Esophagus squamous epithelium (tissue), 5 donors: ENCODE measurements at regions not wholly inside any gene's neighbourhood (a gene's known extent, or its start where the extent isn't known, plus 50 kb on each side); places are given as distances from the start of the nearest gene placed in this dataset.

ENCODE experiments used
- DNase-seq: peaks from one replicate; lab custom pipeline; 2025; lab: John Stamatoyannopoulos, UW
- H3K27ac ChIP-seq, 4 donors: fragments of 200-600 bp; sonication (generic); one replicate each; pipeline ENCODE4 v1.5.1; 2016 to 2019; ENCODE audit warnings: mild to moderate bottlenecking in 1 of 4
- H3K27me3 ChIP-seq, 4 donors: fragments of 200-600 bp; sonication (generic); 1 replicate in 3 of 4; 2 replicates in 1 of 4; pipeline versions ENCODE4 v1.5.1 to v1.6.0; 2017 to 2021; ENCODE audit warnings: antibody characterized with exemption in 1 of 4
- H3K36me3 ChIP-seq, 3 donors: fragments of 200-600 bp; sonication (generic); one replicate each; pipeline ENCODE4 v1.5.1; 2016 to 2019
- H3K4me1 ChIP-seq, 3 donors: fragments of 200-600 bp; sonication (generic); one replicate each; pipeline ENCODE4 v1.5.1; 2017 to 2019
- H3K4me3 ChIP-seq, 4 donors: fragments of 200-600 bp; sonication (generic); 1 replicate in 3 of 4; 2 replicates in 1 of 4; pipeline ENCODE4 v1.5.1; 2016 to 2019; ENCODE audit warnings: mild to moderate bottlenecking in 2 of 4, moderate library complexity in 1 of 4
- H3K9me3 ChIP-seq, 3 donors: fragments of 200-600 bp; sonication (generic); one replicate each; pipeline ENCODE4 v1.5.1; 2016 to 2019
- POLR2A ChIP-seq, 4 donors: fragments of 450-650 bp; IDR thresholded peaks; one replicate each; pipeline ENCODE4 v1.6.1; 2017; ENCODE audit warnings: antibody characterized with exemption in 4 of 4, mild to moderate bottlenecking in 4 of 4, moderate library complexity in 3 of 4
- WGBS, 2 donors: methylation state at CpG; one replicate each; pipeline ENCODE4 v1.1.5; 2018; 5-methylcytosine and 5-hydroxymethylcytosine counted together
- intact Hi-C: fragments of 100-400 bp; cut with DNase I; formaldehyde crosslinking; loops from one replicate; pipeline ENCODE4 v1.15.0; 2022
- TF ChIP-seq, protein P1 (sequence below), 6 experiments: fragments of 450-650 bp in 4 of 6; fragments of 200-600 bp in 2 of 6; sonication (generic) in 2 of 6; IDR thresholded peaks; one replicate each; pipeline ENCODE4 v1.5.1; 2016 to 2019; ENCODE audit warnings: antibody characterized with exemption in 6 of 6, mild to moderate bottlenecking in 4 of 6, moderate library complexity in 4 of 6
- donor health status: DM: yes; HTN: yes; CAD: no.

GRCh38 chr9:1274334-1274733 lies 224.2 kb downstream of the DMRT2 start:
- no peaks in the 10 kb centered on the region for H3K4me1 ChIP-seq
- WGBS, 2 donors = 86 to 91% methylated on average over 2 of the region's 2 CpGs
- H3K4me3 ChIP-seq = no peak overlapping the region
- H3K9me3 ChIP-seq = no peaks in the 10 kb centered on the region
- TF ChIP-seq, protein P1, sequence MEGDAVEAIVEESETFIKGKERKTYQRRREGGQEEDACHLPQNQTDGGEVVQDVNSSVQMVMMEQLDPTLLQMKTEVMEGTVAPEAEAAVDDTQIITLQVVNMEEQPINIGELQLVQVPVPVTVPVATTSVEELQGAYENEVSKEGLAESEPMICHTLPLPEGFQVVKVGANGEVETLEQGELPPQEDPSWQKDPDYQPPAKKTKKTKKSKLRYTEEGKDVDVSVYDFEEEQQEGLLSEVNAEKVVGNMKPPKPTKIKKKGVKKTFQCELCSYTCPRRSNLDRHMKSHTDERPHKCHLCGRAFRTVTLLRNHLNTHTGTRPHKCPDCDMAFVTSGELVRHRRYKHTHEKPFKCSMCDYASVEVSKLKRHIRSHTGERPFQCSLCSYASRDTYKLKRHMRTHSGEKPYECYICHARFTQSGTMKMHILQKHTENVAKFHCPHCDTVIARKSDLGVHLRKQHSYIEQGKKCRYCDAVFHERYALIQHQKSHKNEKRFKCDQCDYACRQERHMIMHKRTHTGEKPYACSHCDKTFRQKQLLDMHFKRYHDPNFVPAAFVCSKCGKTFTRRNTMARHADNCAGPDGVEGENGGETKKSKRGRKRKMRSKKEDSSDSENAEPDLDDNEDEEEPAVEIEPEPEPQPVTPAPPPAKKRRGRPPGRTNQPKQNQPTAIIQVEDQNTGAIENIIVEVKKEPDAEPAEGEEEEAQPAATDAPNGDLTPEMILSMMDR (IDR thresholded peaks at IDR 0.05) = no peak
- no peak for TF ChIP-seq POLR2A (IDR thresholded peaks at IDR 0.05)
- no peaks in the 10 kb centered on the region for H3K36me3 ChIP-seq
- DNase-seq = no peak
- H3K27me3 ChIP-seq = no peaks in the 10 kb centered on the region
- no peak overlapping the region for H3K27ac ChIP-seq
- intact Hi-C loops = no loop called here

- Histone ChIP-seq H3K27me3 (no peaks in the 10 kb centered on the region), H3K36me3 (no peaks in the 10 kb centered on the region), H3K4me1 (no peaks in the 10 kb centered on the region), H3K4me3 (no peak overlapping the region), H3K9me3 (no peaks in the 10 kb centered on the region), H3K27ac (no peak overlapping the region)
- DNase-seq = no peak
- intact Hi-C loops = no loop called here
- 54 to 68% methylated on average over 2 of the region's 2 CpGs for WGBS, 2 donors
- no peak for TF ChIP-seq POLR2A (IDR thresholded peaks at IDR 0.05)
- TF ChIP-seq, protein P1 (IDR thresholded peaks at IDR 0.05) = no peak
These were observed 226.3 kb downstream of the DMRT2 start for GRCh38 chr9:1276474-1276873.

DNA sequence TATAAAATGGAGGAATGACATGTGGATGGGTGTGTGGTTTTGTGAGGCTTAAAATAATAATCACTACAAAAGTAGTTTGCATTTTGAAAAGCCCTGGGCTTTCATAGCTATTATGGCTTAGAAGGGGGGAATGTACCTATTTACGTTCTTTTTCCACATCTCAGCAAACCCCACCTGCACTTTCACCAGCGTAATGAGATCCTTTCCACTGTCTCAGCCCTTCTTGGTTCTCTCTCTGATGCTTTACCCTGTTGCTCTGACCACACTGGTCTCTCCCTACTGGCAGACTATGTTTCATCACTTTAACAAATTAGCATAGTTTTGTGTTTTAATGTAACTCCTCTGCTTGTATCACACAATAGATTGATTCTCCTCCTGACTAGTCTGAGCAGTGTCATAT lies 234.6 kb downstream of the DMRT2 start:
- Histone ChIP-seq H3K9me3 (no peaks in the 10 kb centered on the region), H3K36me3 (no peaks in the 10 kb centered on the region), H3K27me3 (peaks cover 0 to 14% (median 0%) of the 10 kb centered on the region in 4 donors), H3K27ac (no peak overlapping the region), H3K4me1 (peaks cover 0 to 5% (median 0%) of the 10 kb centered on the region in 3 donors), H3K4me3 (no peak overlapping the region)
- TF ChIP-seq POLR2A (IDR thresholded peaks at IDR 0.05) = no peak
- 68 to 90% methylated on average over 2 of the region's 2 CpGs for WGBS, 2 donors
- no peak for DNase-seq
- intact Hi-C loops = no loop called here

DNA sequence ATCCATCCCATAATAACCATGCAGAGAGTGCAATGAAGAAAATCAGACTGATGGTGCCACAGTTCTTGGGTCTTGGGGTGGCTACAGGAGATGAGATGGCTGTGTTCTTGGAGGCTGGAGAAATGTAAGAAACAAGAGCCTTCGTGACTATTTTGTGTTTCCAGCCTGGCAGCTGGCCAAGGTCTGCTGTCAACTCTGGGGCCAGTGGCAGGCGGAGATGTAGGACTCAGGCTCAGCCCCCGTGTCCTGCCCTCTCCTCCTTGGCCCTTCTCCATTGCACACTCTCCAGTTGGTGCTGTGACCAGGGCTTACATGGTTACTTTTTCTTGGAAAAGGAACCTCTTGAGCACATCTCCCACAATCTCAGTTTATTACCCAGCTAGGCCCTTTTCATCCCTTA lies 235.4 kb downstream of the DMRT2 start:
- Histone ChIP-seq H3K27ac (no peak overlapping the region), H3K27me3 (peaks cover 0 to 14% (median 0%) of the 10 kb centered on the region in 4 donors), H3K9me3 (no peaks in the 10 kb centered on the region), H3K4me3 (no peak overlapping the region), H3K4me1 (peaks cover 0 to 5% (median 0%) of the 10 kb centered on the region in 3 donors), H3K36me3 (no peaks in the 10 kb centered on the region)
- 44 to 51% methylated on average over 3 of the region's 3 CpGs for WGBS, 2 donors
- no peak for TF ChIP-seq POLR2A (IDR thresholded peaks at IDR 0.05)
- DNase-seq = no peak
- intact Hi-C loops = no loop called here

GRCh38 chr9:1292384-1292783 lies 242.2 kb downstream of the DMRT2 start:
- TF ChIP-seq, protein P1 (IDR thresholded peaks at IDR 0.05) = no peak
- TF ChIP-seq POLR2A (IDR thresholded peaks at IDR 0.05) = no peak
- intact Hi-C loops = no loop called here
- no peak for DNase-seq
- 55 to 58% methylated on average over 2 of the region's 2 CpGs for WGBS, 2 donors
- H3K9me3 ChIP-seq = no peaks in the 10 kb centered on the region
- no peaks in the 10 kb centered on the region for H3K4me1 ChIP-seq
- no peak overlapping the region for H3K4me3 ChIP-seq
- no peak overlapping the region for H3K27ac ChIP-seq
- no peaks in the 10 kb centered on the region for H3K36me3 ChIP-seq
- H3K27me3 ChIP-seq = no peaks in the 10 kb centered on the region

DNA sequence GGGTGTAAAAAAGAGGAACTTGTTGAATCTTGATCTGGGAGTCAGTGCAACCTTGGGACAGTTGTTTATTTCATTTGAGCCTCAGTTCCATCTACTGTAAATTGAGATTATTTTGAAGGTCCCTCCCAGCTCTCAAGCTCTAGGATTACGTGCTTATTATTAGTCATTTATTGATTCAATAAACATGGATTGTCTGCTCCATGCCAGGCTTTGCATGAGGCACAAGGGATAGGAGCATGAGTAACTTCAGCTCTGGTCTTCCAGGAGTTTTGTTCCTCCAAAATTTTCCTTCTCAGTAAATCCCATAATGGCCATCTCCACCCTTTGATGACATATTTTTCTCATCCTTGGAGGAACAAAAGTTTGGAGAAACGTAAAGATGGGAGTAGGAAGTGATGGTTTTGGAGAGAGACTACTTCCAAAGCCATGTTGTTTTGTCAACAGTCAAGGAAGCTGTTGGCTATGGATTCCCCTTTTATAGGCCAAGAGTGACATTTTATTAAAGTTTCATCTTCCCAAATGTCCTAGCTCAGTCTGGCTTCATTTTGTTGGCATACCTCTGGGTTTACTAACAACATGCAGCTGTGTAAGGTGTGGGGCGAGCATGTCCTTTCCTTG lies 244.6 kb downstream of the DMRT2 start:
- Histone ChIP-seq H3K9me3 (no peaks in the 10 kb centered on the region), H3K27ac (no peak overlapping the region), H3K4me3 (no peak overlapping the region), H3K4me1 (no peaks in the 10 kb centered on the region), H3K36me3 (no peaks in the 10 kb centered on the region), H3K27me3 (no peaks in the 10 kb centered on the region)
- intact Hi-C loops = no loop called here
- no peak for TF ChIP-seq POLR2A (IDR thresholded peaks at IDR 0.05)
- TF ChIP-seq, protein P1 (IDR thresholded peaks at IDR 0.05) = no peak
- WGBS, 2 donors = 40 to 44% methylated on average over 3 of the region's 3 CpGs
- no peak for DNase-seq
